A549 (cell line): ENCODE measurements at regions not wholly inside any gene's neighbourhood (a gene's known extent, or its start where the extent isn't known, plus 50 kb on each side); places are given as distances from the start of the nearest gene placed in this dataset.

ENCODE experiments used
- ATAC-seq, 2 experiments: fragments of 200-7000 bp in 1 of 2; fragments of >200 bp in 1 of 2; cut with Nextera tagmentation in 1 of 2; cut with Tn5 transposase in 1 of 2; 3 replicates each; pipeline versions ENCODE4 v1.8.0 to v1.9.1; 2018 to 2020; ENCODE audit warnings: mild to moderate bottlenecking in 1 of 2, moderate library complexity in 1 of 2
- CTCF ChIA-PET: fragments of 300-600 bp; sonication (Branson Sonifier 250); formaldehyde crosslinking; extraction: SDS; loops from one replicate; lab custom pipeline; 2021; ENCODE audit warnings: antibody characterized with exemption, inconsistent platforms; lab: Yijun Ruan, JAX
- POLR2A ChIA-PET: fragments of 350-600 bp; formaldehyde crosslinking; extraction: SDS; loops from one replicate; lab custom pipeline; 2021; ENCODE audit warnings: antibody characterized with exemption, inconsistent platforms; lab: Yijun Ruan, JAX
- DNase-seq, 2 experiments: peaks; one replicate each; pipeline versions ENCODE4 v3.0.0 to v3.0.0-alpha.2; 2011 to 2016; ENCODE audit warnings: low read depth in 1 of 2, low spot score in 1 of 2
- FAIRE-seq: peaks from 2 replicates; lab custom pipeline; 2011; peaks lifted over from hg19 to GRCh38; lab: Jason Lieb, UNC
- H3K27ac ChIP-seq, 2 experiments: fragments of >200 bp; sonication (Bioruptor Twin); formaldehyde crosslinking; 3 replicates each; pipeline ENCODE4 v1.5.1; 2016 to 2017
- H3K4me1 ChIP-seq: fragments of >200 bp; sonication (Bioruptor Twin); formaldehyde crosslinking; 3 replicates; pipeline ENCODE4 v1.6.1; 2016
- H3K4me2 ChIP-seq: fragments of >200 bp; sonication (Bioruptor Twin); formaldehyde crosslinking; 3 replicates; pipeline ENCODE4 v1.6.1; 2016
- H3K4me3 ChIP-seq: fragments of >200 bp; sonication (Bioruptor Twin); formaldehyde crosslinking; 3 replicates; pipeline ENCODE4 v1.5.1; 2016
- H3K9me3 ChIP-seq: fragments of >200 bp; sonication (Bioruptor Twin); formaldehyde crosslinking; 3 replicates; pipeline ENCODE4 v1.6.1; 2016
- ATOH8 ChIP-seq: fragments of 250-450 bp; sonication (Bioruptor Pico); IDR thresholded peaks from 2 replicates; pipeline ENCODE4 v1.5.0; 2020; ENCODE audit warnings: low read depth, mild to moderate bottlenecking, moderate library complexity
- CBX8 ChIP-seq: fragments of 200-600 bp; sonication (generic); IDR thresholded peaks from 2 replicates; pipeline ENCODE4 v1.6.1; 2016
- CTCF ChIP-seq: fragments of >200 bp; sonication (Bioruptor Twin); formaldehyde crosslinking; IDR thresholded peaks from 3 replicates; pipeline ENCODE4 v1.5.1; 2016
- E2F6 ChIP-seq: IDR thresholded peaks from 2 replicates; pipeline ENCODE4 v1.6.1; 2012; ENCODE audit warnings: low read depth, borderline replicate concordance
- EP300 ChIP-seq, 2 experiments: fragments of >200 bp; sonication (Bioruptor Twin); formaldehyde crosslinking; IDR thresholded peaks; 2 replicates in 1 of 2; 3 replicates in 1 of 2; pipeline ENCODE4 v1.6.1; 2016 to 2017
- ESRRA ChIP-seq: fragments of 150-350 bp; IDR thresholded peaks from 2 replicates; pipeline ENCODE4 v1.6.1; 2014; ENCODE audit warnings: mild to moderate bottlenecking, low read length, borderline replicate concordance
- HMGXB4 ChIP-seq: fragments of 250-450 bp; sonication (Bioruptor Pico); IDR thresholded peaks from 2 replicates; pipeline ENCODE4 v1.5.0; 2021; ENCODE audit warnings: mild to moderate bottlenecking, moderate library complexity, borderline replicate concordance
- PBX3 ChIP-seq: IDR thresholded peaks from 2 replicates; pipeline ENCODE4 v1.6.1; 2012
- POLR2AphosphoS2 ChIP-seq: conservative IDR thresholded peaks from 2 replicates; pipeline ENCODE4 v1.6.1; 2012; ENCODE audit warnings: low read length, improper control_type of control experiment, inconsistent platforms
- RCOR1 ChIP-seq: fragments of 150-350 bp; IDR thresholded peaks from 2 replicates; pipeline ENCODE4 v1.6.1; 2014; ENCODE audit warnings: antibody characterized with exemption, low read length, low read depth
- RNF2 ChIP-seq: fragments of 200-600 bp; sonication (generic); IDR thresholded peaks from 2 replicates; pipeline ENCODE4 v1.6.1; 2016; ENCODE audit warnings: low read depth, mild to moderate bottlenecking, antibody characterized with exemption, moderate library complexity, borderline replicate concordance
- SMC3 ChIP-seq: fragments of >200 bp; sonication (Bioruptor Twin); formaldehyde crosslinking; IDR thresholded peaks from 3 replicates; pipeline ENCODE4 v1.6.1; 2018; ENCODE audit warnings: inconsistent platforms
- SREBF2 ChIP-seq: fragments of 450-650 bp; IDR thresholded peaks from 2 replicates; pipeline ENCODE4 v1.6.1; 2014; ENCODE audit warnings: mild to moderate bottlenecking, moderate library complexity
- ZC3H11A ChIP-seq: fragments of 450-650 bp; IDR thresholded peaks from 2 replicates; pipeline ENCODE4 v1.6.1; 2014; ENCODE audit warnings: antibody characterized with exemption, mild to moderate bottlenecking
- WGBS: methylation state at CpG from one replicate; pipeline ENCODE4 v1.1.6; 2017; ENCODE audit errors: missing lambda C conversion rate; 5-methylcytosine and 5-hydroxymethylcytosine counted together

- no peak for DNase-seq
- WGBS = 27% methylated on average over 1 of the region's 1 CpG
- POLR2A ChIA-PET = no interaction called here
Measured at GRCh38 chr6:81925201-81925600, 172.7 kb upstream of the TENT5A start.

GRCh38 chr6:81909981-81910900 lies 157.8 kb upstream of the TENT5A start:
- WGBS = 79% methylated on average over 5 of the region's 5 CpGs
- no peak for FAIRE-seq
- no peak overlapping the region for H3K27ac ChIP-seq
- H3K4me3 ChIP-seq = no peak overlapping the region
- ATAC-seq = no peak
- H3K4me1 ChIP-seq = no peaks in the 10 kb centered on the region
- no peak overlapping the region for H3K4me2 ChIP-seq
- TF ChIP-seq SMC3 (no peak), E2F6 (no peak), CBX8 (no peak), ATOH8 (CRISPR knock-in tag) (no peak), CTCF (no peak), ESRRA (no peak), RNF2 (no peak), EP300 (IDR thresholded peaks at IDR 0.05) (no peak)
- ChIA-PET POLR2A (no interaction called here), CTCF (no interaction called here)
- no peaks in the 10 kb centered on the region for H3K9me3 ChIP-seq
- no peak for DNase-seq

More at GRCh38 chr6:81925201-81925600, 172.7 kb upstream of the TENT5A start:
- Histone ChIP-seq H3K4me1 (no peaks in the 10 kb centered on the region), H3K4me2 (no peak overlapping the region), H3K4me3 (no peak overlapping the region), H3K27ac (no peak overlapping the region), H3K9me3 (no peaks in the 10 kb centered on the region)
- TF ChIP-seq HMGXB4 (no peak), RCOR1 (no peak), PBX3 (no peak), POLR2AphosphoS2 (no peak), ZC3H11A (no peak), CTCF (no peak), SREBF2 (no peak)
- CTCF ChIA-PET = no interaction called here
- ATAC-seq (no peak), FAIRE-seq (no peak)
